NCI-H226 (cell line): ENCODE measurements at regions not wholly inside any gene's neighbourhood (a gene's known extent, or its start where the extent isn't known, plus 50 kb on each side); places are given as distances from the start of the nearest gene placed in this dataset.
"Not testable (repeated sequence)": the region's sequence is repeated elsewhere in the genome, so short reads cannot be mapped to it uniquely, and the experiment has no call there.

Source experiments
- DNase-seq: peaks from one replicate; pipeline ENCODE4 v3.0.0-alpha.2; 2015

DNA sequence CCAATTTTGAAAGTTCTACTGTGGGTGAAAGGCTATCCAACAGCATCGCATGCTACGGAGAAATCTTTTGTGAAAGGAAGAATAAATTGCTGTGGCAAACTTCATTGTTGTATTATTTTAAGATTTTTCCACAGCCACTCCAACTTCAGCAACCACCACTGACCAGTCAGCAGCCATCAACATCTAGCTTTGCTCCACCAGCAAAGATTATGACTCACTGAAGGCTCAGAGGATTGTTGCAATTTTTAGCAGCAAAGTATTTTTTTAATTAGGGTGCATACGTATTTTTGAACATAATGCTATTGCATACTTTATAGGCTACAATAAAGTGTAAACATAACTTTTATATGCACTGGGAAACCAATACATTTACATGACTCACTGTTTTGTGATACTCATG is 493.5 kb downstream of the TFAP2A start:
- no peak for DNase-seq

DNA sequence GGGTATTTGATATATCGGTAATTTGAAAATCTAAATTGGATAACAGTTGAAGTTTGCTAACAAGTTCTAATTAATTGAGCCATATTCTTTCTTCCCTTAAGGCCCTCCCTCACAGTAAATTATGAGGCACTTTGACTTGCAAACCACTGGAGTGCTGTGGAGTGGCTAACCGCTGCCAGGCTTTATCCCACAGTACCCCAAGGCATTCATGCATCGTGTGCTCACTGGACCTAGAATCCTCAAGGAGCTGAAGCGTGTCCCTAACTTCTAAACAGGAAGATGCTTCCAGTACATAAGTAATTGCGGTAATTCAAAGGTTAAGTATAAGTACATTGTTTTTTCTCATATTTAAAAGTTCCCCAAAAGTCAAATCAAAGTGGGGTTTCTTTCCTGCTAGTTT is 499.9 kb downstream of the TFAP2A start:
- DNase-seq, result no peak

DNA sequence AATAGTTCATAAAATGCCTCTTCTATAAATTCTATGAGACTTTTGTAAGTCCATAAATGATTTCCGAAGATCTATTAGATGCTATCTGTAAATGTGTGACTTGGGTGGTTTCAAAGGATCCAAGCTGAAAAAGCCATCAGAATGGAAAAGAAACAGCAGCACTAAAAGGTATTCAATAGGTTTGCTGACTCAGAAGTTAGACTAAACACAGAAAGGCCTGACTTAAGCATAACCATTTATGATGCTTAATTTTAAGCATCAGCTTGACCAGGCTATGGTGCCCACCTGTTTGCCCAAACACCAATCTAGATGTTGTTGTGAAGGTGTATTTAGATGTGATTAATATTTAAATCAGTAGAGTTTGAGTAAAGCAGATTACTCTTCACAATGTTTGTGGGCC is 513.5 kb downstream of the TFAP2A start:
- no peak for DNase-seq

DNA sequence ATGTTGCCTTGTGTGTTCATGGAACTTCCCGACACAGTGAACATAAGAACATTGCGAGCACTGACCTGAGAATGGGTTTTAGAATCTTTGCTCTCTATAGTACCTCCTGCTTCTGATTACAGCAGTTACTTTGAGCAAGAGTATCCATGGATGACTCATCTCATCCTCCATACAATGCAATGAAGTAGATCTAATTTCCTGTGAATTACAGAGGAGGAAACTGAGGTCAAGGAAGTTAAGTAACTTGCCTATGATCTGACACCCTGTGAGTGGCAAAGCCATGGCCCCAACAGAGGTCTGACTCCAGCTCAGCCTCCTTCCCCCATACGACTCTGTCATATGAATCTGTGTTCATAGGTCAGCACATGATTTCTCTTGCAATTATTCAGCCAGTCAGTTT is 518.1 kb downstream of the TFAP2A start:
- DNase-seq, result no peak

DNA sequence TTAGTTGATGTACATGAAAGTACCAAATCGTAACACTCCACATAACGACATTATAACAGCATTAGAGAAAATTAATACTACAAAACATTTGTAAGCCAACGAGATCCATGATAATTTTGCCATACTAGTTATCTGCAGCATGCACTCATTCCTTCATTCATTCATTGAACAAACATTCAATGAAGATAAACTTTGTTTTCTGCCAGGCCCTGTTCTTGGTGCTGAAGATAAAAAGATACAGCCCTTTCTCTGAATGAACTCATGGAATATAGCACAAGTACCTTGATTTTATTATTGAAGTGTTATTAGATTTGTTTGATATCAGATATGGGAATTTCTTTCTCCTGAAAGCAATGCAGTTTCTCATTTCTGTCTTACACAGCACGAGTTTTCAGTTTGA is 524.0 kb downstream of the TFAP2A start:
- DNase-seq, result no peak

DNA sequence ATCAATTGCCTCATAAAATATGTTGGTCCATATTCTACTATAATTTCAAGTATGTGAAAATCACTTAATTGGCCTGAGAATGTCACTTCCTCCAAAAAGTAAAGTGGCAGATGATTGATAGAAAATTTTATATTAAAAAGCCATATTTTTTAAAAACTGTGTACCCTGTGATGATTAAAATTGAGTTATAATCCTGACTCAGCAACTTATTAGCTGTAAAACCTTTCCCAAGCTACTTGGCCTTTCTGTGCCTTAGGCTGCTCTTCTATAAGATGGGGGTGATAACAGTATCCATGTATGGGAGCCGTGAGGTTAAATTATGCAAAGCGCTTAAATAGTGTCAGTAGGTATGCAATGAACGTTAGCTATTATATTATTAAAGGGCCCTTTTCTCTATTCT is 524.4 kb downstream of the TFAP2A start:
- no peak for DNase-seq

DNA sequence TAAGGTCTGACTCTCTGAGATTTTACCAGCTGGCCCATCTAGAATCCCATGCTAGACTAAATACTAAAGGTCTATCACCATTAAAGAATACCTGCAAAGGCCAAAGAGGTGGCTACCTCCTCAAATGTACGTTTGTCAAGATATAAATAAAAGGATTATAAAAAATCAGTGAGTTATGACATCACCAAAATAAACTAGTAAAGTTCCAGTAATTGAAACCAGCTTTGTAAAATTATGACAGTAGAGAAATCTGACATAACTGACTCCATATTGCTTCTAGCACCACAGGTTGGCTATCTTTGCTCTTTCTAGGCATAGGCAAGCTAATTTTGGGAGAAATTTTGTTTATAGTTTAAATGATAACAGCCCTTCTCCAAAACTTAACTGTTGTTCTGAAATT is 536.3 kb downstream of the TFAP2A start:
- DNase-seq, result no peak

DNA sequence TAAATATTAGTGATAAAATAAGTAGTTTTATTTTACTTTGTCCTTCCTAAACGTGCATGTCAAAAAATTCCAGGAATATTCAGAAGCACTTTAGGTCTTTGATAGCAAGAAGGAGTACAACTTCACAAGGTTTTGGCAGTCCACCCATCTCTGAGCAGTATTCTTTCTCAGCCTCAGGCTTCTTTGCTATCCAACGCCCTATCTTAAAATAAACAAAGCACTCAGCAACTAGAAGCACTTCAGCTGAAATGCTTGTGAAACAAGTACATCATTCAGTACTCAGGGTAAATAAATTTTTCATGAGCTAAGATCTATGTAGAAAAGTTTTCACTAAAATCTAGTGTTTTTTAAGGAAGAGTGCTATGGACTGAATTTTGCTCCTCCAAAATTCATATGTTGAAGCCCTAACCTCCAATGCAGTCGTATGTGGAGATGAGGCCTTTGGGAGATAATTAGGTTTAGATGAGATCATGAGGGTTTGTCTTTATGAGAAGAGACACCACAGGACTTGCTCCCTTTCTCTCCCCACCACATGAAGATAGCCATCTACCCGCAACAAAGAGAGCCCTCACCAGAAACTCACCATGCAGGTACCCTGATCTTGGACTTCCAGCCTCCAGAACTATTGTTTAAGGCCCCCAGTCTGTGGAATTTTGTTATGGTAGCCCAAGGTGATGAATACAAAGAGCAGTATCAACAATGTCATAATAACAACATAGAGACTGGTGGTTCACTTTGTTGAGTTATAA is 539.1 kb downstream of the TFAP2A start:
- DNase-seq, result peak; percentile 56

DNA sequence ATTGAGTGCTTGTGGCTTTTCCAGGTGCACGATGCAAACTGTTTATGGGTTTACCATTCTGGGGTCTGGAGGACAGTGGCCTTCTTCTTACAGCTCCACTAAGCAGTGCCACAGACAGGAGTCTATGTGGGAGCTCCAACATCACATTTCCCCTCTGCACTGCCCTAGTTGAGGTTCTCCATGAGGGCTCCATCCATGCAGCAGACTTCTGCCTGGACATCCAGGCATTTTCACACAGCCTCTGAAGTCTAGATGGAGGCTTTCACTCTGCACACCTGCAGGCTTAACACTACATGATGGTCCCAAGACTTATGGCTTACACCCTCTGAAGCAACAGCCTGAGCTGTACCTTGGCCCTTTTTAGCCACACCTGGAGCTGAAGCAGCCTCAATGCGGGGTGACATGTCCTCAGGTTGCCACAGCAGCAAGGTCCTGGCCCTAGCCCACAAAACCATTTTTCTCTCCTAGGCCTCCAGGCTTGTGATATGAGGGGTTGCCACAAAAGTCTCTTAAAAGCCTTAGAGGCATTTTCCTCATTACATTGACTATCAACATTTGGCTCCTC is 552.2 kb downstream of the TFAP2A start:
- no peak for DNase-seq

DNA sequence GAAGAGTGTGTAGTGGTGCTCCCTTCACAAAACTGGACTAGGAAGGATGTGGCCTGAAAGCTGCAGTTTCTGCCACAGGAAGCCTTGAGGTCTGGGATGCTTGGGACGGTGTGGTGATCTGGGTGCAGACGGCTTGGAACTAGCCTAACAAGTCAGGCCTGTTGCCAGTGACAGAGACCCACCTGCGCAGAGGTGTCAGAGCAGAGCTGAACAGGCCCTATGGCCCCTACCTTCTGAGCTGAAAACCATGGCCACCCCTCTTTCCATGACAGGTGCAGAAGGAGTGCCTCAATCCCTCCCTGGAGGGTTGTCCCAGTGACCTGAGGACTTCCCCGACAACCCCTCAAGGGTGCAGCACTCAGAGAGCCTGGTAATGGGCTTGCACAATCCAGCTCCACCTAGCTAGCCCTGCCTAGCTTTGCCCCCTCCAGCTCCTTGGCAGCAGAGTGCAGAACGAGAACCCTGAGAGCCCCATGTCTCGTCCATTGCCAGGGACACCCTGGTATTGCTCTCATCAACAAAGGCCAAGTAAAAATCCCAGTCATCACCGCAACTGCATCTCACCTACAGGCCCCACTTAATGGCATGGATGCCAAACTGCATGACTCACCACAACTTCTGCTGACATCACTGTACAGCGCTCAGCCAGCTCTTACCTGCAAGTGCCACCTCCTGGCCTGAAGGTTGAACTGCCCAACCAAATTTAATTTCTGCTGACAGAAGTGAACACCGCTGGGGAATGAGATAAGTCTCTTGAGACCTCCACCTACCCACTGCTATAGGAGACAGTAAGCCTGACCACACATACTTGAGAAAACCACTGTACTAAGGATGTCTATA is 563.1 kb downstream of the TFAP2A start:
- DNase-seq, result peak; percentile 74

DNA sequence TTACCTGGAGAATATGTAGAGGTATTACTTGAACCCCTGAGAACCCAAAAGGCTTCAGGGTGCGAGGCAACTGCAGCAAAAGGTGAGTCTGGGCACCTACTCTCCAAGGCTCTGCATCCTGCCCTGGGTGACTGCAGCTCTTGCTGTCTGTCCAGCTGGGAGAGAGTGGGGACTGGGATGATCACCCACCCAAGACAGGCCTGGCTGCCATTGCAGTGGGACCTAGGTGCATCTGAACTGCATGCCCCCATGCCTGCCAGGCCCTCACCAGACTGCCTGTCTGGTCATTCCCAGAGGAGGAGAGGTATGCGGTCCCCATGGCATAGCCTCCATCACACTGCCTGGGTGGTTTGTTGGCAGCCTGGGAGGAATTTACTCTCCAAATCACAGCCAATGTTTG is 563.9 kb downstream of the TFAP2A start:
- DNase-seq, result no peak

DNA sequence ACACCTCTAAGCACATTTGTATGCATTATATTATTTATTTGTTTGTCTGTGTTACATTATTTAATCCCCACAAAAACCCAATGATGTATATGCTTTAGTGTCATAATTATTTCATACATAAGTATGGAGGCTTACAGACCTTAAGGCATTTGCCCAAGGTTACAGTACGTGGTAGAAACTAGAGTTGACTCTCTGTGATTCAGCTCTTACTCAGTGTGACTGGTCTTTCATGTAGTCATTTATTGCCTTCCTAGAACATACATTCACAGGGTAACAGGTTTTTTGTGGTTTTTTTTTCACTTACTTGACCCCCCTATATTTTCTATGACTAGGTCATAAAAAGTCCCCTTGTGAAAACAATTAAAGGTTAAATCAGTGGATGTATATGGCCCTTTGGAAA is 566.8 kb downstream of the TFAP2A start:
- DNase-seq, result no peak

DNA sequence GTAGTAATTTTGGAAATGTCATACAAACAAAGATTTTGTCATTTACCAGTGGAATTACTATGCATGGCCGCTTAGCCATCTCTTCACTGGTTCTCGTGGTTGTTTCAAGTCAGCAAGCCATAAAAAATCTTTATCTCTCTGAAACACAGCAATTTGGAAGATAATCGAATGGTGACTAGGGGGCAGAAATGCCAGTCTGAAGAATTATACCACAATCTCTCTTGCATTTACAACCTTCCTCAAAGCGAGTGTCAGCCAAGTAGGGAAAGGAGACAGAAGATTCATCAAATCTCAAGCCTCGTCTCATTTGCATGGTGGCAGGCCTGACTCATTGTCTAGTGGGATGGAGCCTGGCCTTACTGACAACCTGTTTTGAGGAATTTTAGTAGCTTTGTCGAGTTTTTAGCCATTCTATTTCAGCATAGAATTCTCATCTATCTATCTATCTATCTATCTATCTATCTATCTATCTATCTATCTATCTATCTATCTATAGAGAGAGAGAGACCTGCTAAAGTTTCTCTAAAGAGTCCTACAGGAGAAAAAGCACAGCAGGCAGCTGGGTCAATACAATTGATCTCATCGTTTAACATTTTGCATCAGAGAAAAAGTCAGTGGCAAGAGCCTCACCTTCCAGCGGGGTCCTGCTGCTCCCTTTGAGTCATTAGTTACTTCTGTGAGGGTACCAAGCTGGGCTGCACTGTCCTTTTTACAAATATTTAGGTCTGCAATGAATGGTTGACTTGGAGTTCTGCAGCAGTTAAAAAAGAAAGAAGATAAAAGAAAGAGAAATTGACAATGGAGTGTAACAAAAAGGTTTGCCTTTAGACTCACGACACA is 572.8 kb downstream of the TFAP2A start:
- no peak for DNase-seq

DNA sequence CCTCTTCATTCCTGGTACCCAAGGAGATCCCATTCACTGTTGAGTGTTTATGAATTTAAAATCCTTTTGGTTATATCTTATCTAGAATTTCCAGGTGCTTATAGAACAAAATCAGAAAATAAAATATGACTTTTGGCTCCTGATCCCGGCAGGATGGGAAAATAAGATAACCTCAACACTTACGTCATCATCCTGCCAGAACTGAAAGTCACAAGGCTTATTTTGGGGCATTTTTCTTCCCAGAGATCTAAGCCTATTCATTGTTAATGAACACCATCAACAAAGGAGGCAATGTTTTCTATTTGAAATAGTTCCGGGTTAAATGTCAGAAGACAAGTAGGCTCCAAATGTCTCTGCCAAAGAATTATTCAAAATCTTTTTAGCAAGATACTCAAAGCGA is 580.6 kb downstream of the TFAP2A start:
- DNase-seq, result no peak

DNA sequence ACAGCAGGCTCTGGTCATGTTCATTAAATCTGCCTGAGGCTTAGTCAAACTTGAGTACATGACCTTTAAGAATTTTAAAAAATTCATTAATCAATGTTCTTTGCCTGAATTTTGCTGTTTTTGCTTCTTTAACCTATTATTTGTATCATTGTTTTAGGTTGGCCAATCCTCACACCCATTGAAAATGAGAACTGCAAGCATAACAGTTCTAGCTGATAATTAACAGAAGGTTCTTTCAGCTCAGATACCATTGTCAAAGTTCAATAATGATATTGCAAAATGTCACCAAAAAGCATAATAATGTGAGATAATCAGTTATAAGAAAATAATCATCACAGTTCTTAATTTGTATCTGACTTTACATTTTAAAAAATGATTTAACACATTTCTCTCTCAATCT is 583.1 kb downstream of the TFAP2A start:
- DNase-seq, result no peak

DNA sequence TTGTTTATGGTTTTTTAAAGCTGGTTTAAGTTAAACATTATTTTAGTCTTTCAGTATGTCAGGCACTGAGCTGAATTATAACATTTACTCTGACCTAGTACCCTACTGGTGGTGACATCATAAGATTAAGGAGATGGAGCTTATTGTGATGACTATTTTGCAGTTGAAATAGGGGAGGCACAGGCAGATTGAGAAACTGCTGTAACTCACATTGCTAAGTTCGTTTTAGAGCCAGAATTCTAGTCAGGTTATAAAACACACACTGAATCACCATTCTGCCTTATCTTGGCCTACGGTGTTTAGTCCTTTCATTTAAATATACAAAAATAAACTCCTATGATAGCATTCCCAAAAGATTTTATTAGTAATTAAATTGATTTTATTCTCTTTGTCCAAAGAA is 584.1 kb downstream of the TFAP2A start:
- DNase-seq, result peak; percentile 3

DNA sequence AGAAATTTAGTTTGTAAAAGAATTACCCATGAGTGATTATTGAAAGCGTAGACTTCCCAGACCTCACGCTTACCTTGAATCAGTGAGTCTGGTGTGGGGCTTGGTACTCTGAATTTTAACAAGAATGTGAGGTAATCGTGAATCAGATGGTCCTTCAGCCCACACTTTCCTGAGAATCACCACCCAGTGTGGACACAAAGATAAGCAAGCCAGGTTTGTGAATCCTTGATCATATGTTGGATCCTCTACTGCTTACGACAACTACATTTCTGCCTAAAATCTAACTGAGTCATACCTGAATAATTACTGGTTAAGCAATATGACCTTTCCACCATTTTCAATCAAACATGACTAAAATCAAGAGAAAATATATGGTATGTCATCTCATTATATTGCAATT is 589.3 kb downstream of the TFAP2A start:
- DNase-seq, result no peak

DNA sequence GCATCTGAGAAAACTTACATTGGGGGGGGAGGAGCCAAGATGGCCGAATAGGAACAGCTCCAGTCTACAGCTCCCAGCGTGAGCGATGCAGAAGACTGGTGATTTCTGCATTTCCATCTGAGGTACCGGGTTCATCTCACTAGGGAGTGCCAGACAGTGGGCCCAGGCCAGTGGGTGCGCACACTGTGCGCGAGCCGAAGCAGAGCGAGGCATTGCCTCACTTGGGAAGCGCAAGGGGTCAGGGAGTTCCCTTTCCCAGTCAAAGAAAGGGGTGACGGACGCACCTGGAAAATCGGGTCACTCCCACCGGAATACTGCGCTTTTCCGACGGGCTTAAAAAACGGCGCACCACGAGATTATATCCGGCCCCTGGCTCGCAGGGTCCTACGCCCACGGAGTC is 604.1 kb downstream of the TFAP2A start:
- not testable (repeated sequence) for DNase-seq

DNA sequence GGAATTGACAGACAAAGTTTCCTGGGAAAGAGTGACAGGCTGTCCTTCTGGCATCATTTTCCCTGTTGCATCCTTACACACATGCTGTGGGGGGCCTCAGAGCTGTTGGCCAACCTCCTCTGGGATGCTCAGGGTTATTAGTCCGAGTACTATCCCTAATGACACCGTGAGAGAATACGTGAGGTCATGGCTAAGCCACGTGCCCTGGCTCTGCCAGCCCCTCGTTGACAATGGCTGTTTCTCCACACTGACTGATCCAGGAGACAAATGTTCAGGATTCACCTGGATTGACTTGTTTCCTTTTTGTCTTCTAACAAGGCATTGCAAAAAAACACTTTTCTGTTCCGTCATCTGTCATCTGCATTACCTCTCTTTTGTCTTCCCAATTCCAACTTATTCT is 604.6 kb downstream of the TFAP2A start:
- no peak for DNase-seq

DNA sequence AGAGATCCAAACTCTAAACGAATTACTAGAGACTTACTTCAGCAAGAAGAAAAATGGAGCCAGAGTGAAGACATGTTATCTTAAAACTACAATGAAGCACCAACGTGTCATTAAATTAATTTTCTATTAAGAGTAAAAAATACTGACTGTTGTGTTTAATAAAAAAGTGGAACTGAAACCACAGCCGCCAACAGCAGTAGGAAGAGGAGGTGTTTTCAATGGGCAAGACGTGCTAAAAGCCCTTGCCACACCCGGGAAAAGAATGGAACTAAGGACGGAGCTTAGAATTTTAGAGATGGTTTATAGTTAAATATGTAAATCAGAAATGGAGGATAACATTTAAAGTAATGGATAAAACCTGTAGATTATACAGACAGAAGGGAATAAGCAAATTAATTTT is 608.7 kb downstream of the TFAP2A start:
- DNase-seq, result no peak

DNA sequence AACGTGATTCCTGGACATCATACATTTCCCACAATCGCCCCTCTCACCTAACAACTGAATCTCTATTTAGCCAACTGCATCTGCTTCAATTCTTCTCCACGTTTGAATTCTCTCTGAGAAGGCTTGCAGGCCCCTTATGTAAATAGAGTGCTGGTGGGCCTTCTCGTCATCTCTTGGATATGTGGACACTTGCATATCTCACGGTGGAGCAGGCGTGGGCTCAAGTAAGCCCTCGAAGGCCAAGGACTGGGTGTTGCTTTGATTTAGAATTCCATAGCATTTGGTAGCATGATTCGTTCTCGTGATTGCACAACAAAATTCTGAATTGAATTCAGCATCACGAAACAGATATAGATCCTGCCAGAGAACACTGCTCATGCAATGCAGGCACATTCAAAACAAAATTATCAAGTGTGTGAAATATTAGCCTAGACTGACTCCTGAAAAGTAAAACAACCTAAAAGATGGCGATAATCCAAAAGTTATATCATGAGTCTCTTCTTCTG is 613.6 kb downstream of the TFAP2A start:
- DNase-seq, result no peak

DNA sequence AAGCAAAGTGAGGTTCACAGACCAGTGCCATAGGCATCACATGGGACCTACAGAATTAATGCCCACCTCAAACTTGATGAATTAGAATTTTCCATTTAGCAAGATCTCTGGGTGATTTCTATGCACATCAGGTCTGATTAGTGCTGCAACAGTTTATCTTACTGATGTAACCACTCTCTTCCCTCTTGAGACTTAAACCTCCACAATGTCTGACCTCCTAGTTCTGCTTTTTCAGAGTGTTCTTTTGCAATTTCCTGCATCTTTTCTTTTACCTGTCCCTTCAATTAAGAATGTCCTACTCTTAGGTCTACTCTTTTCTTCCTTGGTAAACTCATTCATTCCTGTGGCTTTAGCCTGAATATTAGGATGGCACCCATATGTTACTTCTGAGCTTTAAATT is 615.3 kb downstream of the TFAP2A start:
- no peak for DNase-seq

DNA sequence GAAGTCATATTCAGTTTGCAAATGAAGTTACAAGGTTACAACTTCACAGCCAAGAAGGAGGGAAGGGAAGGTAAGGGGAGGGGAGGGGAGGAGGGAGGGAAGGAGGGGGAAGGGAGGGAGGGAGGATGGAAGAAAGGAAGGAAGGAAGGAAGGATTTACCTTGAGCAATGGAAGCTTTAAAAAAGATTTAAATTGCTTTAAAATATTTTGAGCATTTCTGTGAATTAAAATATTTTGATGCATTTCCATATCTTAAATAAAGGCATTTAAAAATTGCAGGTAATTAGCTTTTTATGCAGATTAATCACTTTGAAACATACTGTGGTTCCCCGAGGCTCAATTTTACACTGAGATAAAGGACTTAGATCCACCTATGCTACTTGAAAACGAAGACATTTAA is 618.0 kb downstream of the TFAP2A start:
- no peak for DNase-seq
